Lower leg skin (tissue), 4 donors: ENCODE measurements at regions not wholly inside any gene's neighbourhood (a gene's known extent, or its start where the extent isn't known, plus 50 kb on each side); places are given as distances from the start of the nearest gene placed in this dataset.
"Not testable (repeated sequence)": the region's sequence is repeated elsewhere in the genome, so short reads cannot be mapped to it uniquely, and the experiment has no call there.

Experiments used
- DNase-seq, 2 donors: peaks; one replicate each; pipeline ENCODE4 v3.0.0-alpha.2; 2019; ENCODE audit warnings: low spot score in 2 of 2
- H3K4me3 ChIP-seq: fragments of 200-600 bp; sonication (generic); 2 replicates; pipeline ENCODE4 v1.5.1; 2017; ENCODE audit warnings: mild to moderate bottlenecking, low read depth; ENCODE audit not compliant: poor library complexity, severe bottlenecking
- POLR2A ChIP-seq, 2 donors: fragments of 450-650 bp; IDR thresholded peaks; one replicate each; pipeline ENCODE4 v1.6.1; 2016 to 2017; ENCODE audit warnings: antibody characterized with exemption in 2 of 2, mild to moderate bottlenecking in 1 of 2, moderate library complexity in 1 of 2
- WGBS, 2 donors: methylation state at CpG; one replicate each; pipeline ENCODE4 v1.1.5; 2018; 5-methylcytosine and 5-hydroxymethylcytosine counted together
- intact Hi-C: fragments of 100-400 bp; cut with DNase I; formaldehyde crosslinking; loops from one replicate; pipeline ENCODE4 v1.15.0; 2023; ENCODE audit warnings: low total_unique reads
- TF ChIP-seq, protein P1 (sequence below), 3 donors: fragments of 450-650 bp; IDR thresholded peaks; one replicate each; pipeline ENCODE4 v1.5.1; 2016; ENCODE audit warnings: antibody characterized with exemption in 3 of 3, mild to moderate bottlenecking in 3 of 3, moderate library complexity in 2 of 3

DNA sequence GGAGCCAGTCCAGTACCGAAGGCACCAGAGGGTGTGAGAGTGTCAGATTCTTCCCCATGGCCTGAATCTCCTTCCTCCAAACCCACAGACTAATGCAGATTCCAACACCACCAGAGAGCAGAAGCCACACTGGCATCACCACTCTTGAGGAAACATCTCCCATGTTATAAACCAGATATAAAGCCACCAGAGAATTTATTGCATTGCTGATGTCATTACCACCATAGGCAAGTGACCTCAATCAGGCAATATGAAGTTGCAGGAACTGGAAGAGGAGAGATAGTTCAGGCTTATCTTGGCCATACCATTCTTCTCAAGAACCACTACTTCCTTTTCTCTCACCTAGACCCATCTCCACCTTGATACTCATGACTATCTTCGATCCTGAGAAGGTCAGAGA, 653.4 kb downstream of the TMEM121 start:
- no peak overlapping the region for H3K4me3 ChIP-seq
- no peak for DNase-seq
- intact Hi-C loops: no loop called here
- TF ChIP-seq, protein P1, sequence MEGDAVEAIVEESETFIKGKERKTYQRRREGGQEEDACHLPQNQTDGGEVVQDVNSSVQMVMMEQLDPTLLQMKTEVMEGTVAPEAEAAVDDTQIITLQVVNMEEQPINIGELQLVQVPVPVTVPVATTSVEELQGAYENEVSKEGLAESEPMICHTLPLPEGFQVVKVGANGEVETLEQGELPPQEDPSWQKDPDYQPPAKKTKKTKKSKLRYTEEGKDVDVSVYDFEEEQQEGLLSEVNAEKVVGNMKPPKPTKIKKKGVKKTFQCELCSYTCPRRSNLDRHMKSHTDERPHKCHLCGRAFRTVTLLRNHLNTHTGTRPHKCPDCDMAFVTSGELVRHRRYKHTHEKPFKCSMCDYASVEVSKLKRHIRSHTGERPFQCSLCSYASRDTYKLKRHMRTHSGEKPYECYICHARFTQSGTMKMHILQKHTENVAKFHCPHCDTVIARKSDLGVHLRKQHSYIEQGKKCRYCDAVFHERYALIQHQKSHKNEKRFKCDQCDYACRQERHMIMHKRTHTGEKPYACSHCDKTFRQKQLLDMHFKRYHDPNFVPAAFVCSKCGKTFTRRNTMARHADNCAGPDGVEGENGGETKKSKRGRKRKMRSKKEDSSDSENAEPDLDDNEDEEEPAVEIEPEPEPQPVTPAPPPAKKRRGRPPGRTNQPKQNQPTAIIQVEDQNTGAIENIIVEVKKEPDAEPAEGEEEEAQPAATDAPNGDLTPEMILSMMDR (IDR thresholded peaks at IDR 0.05): no peak
- no peak for TF ChIP-seq POLR2A (IDR thresholded peaks at IDR 0.05)
- 38 to 41% methylated on average over 2 of the region's 2 CpGs for WGBS, 2 donors

- intact Hi-C loops, DNase-seq, H3K4me3 ChIP-seq: not testable (repeated sequence)
- 67% methylated on average over 8 of the region's 8 CpGs for WGBS, 2 donors
These were observed 658.4 kb downstream of the TMEM121 start for GRCh38 chr14:106184771-106185170.

DNA sequence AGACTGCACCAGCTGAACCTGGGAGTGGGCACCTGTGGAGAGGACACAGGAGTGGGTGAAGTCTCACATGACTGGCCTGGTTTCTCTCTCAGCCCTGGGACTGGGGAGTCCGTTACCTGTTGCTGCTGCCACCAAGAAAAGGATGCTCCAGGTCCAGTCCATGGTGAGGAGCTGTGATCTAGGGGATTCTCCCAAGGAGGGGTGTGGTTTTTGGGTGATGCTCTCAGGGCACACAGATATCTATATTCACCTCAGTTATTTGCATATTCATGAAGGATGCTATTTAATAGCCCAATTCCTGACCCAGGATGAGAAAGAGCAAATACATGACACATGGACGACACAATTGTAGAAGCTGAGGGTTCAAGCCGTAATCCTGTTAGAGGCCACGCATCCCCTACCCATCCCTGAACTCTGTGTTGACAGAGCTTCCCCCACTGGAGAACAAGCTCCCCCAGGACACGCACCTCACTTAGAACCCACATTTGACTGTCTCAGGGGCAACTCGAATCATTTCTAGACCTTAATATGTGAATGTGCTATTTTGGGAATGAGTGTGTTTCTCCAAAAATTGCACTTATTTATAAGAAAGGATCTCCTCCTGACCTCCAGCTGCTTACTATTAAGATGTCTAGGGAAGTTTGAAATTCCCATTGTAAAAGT, 658.9 kb downstream of the TMEM121 start:
- H3K4me3 ChIP-seq, DNase-seq, intact Hi-C loops: not testable (repeated sequence)
- 72 to 89% methylated on average over 6 of the region's 6 CpGs for WGBS, 2 donors

GRCh38 chr14:106185837-106186233, 659.5 kb downstream of the TMEM121 start:
- no peak for DNase-seq
- intact Hi-C loops: no loop called here
- TF ChIP-seq POLR2A (IDR thresholded peaks at IDR 0.05): no peak
- WGBS, 2 donors: 40 to 42% methylated on average over 4 of the region's 4 CpGs
- no peak overlapping the region for H3K4me3 ChIP-seq

DNA sequence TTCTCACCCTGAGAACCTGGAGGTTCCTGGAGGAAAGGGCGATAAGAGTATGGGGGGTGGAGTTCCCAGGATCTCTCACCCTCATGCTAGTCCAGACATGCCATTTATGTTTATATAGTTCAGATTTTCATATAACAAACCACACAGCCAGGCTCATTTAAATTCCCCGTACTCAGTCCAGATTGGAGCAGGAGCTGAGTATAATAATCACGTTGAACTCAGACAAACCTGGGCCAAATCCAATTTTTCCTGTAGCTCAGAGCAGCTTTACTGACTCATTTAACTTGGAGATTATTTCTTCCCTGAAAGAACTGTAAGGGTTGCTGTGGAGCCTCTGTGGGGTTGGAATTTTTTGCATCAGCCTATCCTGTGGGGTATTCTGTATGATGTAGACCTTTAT, 660.8 kb downstream of the TMEM121 start:
- intact Hi-C loops: no loop called here
- no peak for TF ChIP-seq POLR2A (IDR thresholded peaks at IDR 0.05)
- WGBS, 2 donors: 30 to 36% methylated on average over 3 of the region's 3 CpGs
- H3K4me3 ChIP-seq: no peak overlapping the region
- DNase-seq: no peak

DNA sequence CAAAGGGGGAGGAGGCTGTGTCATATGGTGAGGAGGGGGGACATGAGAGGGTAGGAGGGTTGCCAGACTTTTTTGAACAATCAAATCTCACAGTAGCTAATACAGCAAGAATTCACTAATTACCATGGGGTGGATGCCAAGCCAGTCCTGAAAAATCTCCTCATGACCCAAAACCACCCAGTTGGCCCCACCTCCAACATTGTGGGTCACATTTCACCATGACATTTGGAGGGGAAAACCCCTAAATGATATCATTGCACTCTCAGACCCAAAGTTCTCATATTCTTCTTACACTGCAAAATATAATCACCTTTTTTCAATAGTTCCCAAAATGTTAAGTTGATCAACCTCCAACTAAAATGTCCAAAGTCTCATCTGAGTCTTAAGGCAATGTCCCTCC, 666.3 kb downstream of the TMEM121 start:
- DNase-seq, H3K4me3 ChIP-seq, intact Hi-C loops: not testable (repeated sequence)

- DNase-seq, H3K4me3 ChIP-seq, intact Hi-C loops: not testable (repeated sequence)
- WGBS, 2 donors: 54 to 55% methylated on average over 7 of the region's 7 CpGs
These were observed 670.1 kb downstream of the TMEM121 start for GRCh38 chr14:106196459-106196858.

DNA sequence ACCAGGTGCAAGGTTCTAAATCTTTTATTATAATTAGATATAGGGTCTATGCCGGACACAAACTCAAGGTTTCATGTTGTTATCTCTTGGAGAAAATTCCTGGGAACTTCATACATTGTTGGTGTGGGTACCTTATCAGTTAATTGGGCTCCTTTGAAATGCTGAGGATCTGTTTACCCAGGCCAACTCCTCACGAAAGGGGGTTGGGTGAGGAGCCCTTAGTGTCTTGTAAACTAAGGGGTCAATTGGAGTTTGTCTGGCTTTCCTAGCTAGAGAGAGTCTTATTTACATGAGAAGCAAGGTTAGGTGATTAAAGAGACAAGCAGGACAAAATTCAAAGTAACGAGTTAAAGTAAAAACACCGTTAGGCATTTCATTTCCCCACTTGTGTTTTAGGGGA, 670.9 kb downstream of the TMEM121 start:
- H3K4me3 ChIP-seq, DNase-seq, intact Hi-C loops: not testable (repeated sequence)
- 55 to 56% methylated on average over 4 of the region's 4 CpGs for WGBS, 2 donors

GRCh38 chr14:106199097-106199496, 672.7 kb downstream of the TMEM121 start:
- DNase-seq: no peak
- intact Hi-C loops: no loop called here
- WGBS, 2 donors: 77 to 86% methylated on average over 12 of the region's 12 CpGs
- TF ChIP-seq, protein P1 (IDR thresholded peaks at IDR 0.05): no peak
- TF ChIP-seq POLR2A (IDR thresholded peaks at IDR 0.05): no peak
- no peak overlapping the region for H3K4me3 ChIP-seq
